ENCODE measurements at regions not wholly inside any gene's neighbourhood (a gene's known extent, or its start where the extent isn't known, plus 50 kb on each side); places are given as distances from the start of the nearest gene placed in this dataset.

- H2AFZ ChIP-seq (ENCODE audit: low read length) = no peak overlapping the region
- TF ChIP-seq CTCF (IDR thresholded peaks at IDR 0.05; ENCODE audit: low read length) (no peak), EZH2 (IDR thresholded peaks at IDR 0.05; ENCODE audit: borderline replicate concordance, low read length) (no peak)
- no peaks in the 10 kb centered on the region for H3F3A ChIP-seq (ENCODE audit: insufficient read depth, low read length)
- H3K79me2 ChIP-seq (ENCODE audit: insufficient read depth, low read length) = no peaks in the 10 kb centered on the region
- H3K27ac ChIP-seq (ENCODE audit: low read depth, low read length, poor library complexity, severe bottlenecking) = no peak overlapping the region
- no peaks in the 10 kb centered on the region for H3K9me3 ChIP-seq (ENCODE audit: low read length)
- H3K4me3 ChIP-seq (ENCODE audit: low read depth, low read length, poor library complexity, severe bottlenecking) = no peak overlapping the region
- H3K27me3 ChIP-seq (ENCODE audit: insufficient read depth, low read length) = no peaks in the 10 kb centered on the region
- H3K4me1 ChIP-seq (ENCODE audit: insufficient read depth, low read length, severe bottlenecking) = no peaks in the 10 kb centered on the region
- no peak overlapping the region for H3K4me2 ChIP-seq (ENCODE audit: low read length)
- H3K9me2 ChIP-seq (ENCODE audit: low read depth, low read length) = no peaks in the 10 kb centered on the region
- H3K9ac ChIP-seq (ENCODE audit: low read length) = no peak overlapping the region
- no peaks in the 10 kb centered on the region for H3K36me3 ChIP-seq (ENCODE audit: insufficient read depth, low read length)
- H4K20me1 ChIP-seq (ENCODE audit: insufficient read depth, low read length) = no peaks in the 10 kb centered on the region
These were observed 182.6 kb upstream of the TBX20 start for GRCh38 chr7:35436452-35436851.

GRCh38 chr7:35430547-35431153, 176.8 kb upstream of the TBX20 start:
- no peaks in the 10 kb centered on the region for H3K79me2 ChIP-seq (ENCODE audit: insufficient read depth, low read length)
- no peak overlapping the region for H3K4me3 ChIP-seq (ENCODE audit: low read depth, low read length, poor library complexity, severe bottlenecking)
- no peak overlapping the region for H2AFZ ChIP-seq (ENCODE audit: low read length)
- H4K20me1 ChIP-seq (ENCODE audit: insufficient read depth, low read length) = no peaks in the 10 kb centered on the region
- TF ChIP-seq CTCF (IDR thresholded peaks at IDR 0.05; ENCODE audit: low read length) (peak; percentile 87), EZH2 (IDR thresholded peaks at IDR 0.05; ENCODE audit: borderline replicate concordance, low read length) (no peak)
- H3K9ac ChIP-seq (ENCODE audit: low read length) = no peak overlapping the region
- no peaks in the 10 kb centered on the region for H3K9me2 ChIP-seq (ENCODE audit: low read depth, low read length)
- no peaks in the 10 kb centered on the region for H3K36me3 ChIP-seq (ENCODE audit: insufficient read depth, low read length)
- no peaks in the 10 kb centered on the region for H3F3A ChIP-seq (ENCODE audit: insufficient read depth, low read length)
- H3K9me3 ChIP-seq (ENCODE audit: low read length) = no peaks in the 10 kb centered on the region
- H3K4me1 ChIP-seq (ENCODE audit: insufficient read depth, low read length, severe bottlenecking) = no peaks in the 10 kb centered on the region
- no peak overlapping the region for H3K27ac ChIP-seq (ENCODE audit: low read depth, low read length, poor library complexity, severe bottlenecking)
- no peak overlapping the region for H3K4me2 ChIP-seq (ENCODE audit: low read length)
- H3K27me3 ChIP-seq (ENCODE audit: insufficient read depth, low read length) = no peaks in the 10 kb centered on the region

- Histone ChIP-seq H3K36me3 (ENCODE audit: insufficient read depth, low read length) (no peaks in the 10 kb centered on the region), H3K4me1 (ENCODE audit: insufficient read depth, low read length, severe bottlenecking) (no peaks in the 10 kb centered on the region), H3K27ac (ENCODE audit: low read depth, low read length, poor library complexity, severe bottlenecking) (no peak overlapping the region), H4K20me1 (ENCODE audit: insufficient read depth, low read length) (no peaks in the 10 kb centered on the region), H2AFZ (ENCODE audit: low read length) (no peak overlapping the region), H3K4me2 (ENCODE audit: low read length) (no peak overlapping the region), H3F3A (ENCODE audit: insufficient read depth, low read length) (no peaks in the 10 kb centered on the region), H3K4me3 (ENCODE audit: low read depth, low read length, poor library complexity, severe bottlenecking) (no peak overlapping the region), H3K9me2 (ENCODE audit: low read depth, low read length) (no peaks in the 10 kb centered on the region), H3K9me3 (ENCODE audit: low read length) (no peaks in the 10 kb centered on the region), H3K9ac (ENCODE audit: low read length) (no peak overlapping the region), H3K27me3 (ENCODE audit: insufficient read depth, low read length) (no peaks in the 10 kb centered on the region), H3K79me2 (ENCODE audit: insufficient read depth, low read length) (no peaks in the 10 kb centered on the region)
- TF ChIP-seq EZH2 (IDR thresholded peaks at IDR 0.05; ENCODE audit: borderline replicate concordance, low read length) (no peak), CTCF (IDR thresholded peaks at IDR 0.05; ENCODE audit: low read length) (peak; percentile 79)
These were observed 171.1 kb upstream of the TBX20 start for GRCh38 chr7:35424869-35425495.

Measured in OCI-LY1 (cell line).